SK-N-SH (cell line): ENCODE measurements at regions not wholly inside any gene's neighbourhood (a gene's known extent, or its start where the extent isn't known, plus 50 kb on each side); places are given as distances from the start of the nearest gene placed in this dataset.

Experiments used
- CTCF ChIA-PET: fragments of 300-600, 350-600 bp; formaldehyde crosslinking; extraction: SDS; loops from one replicate; lab custom pipeline; 2021; lab: Yijun Ruan, JAX
- POLR2A ChIA-PET: fragments of 350-600 bp; sonication (Branson Sonifier 250); formaldehyde crosslinking; extraction: SDS; loops from one replicate; lab custom pipeline; 2020; ENCODE audit warnings: antibody characterized with exemption, inconsistent platforms; lab: Yijun Ruan, JAX
- DNase-seq: peaks from one replicate; pipeline ENCODE4 v3.0.0; 2012
- H2AFZ ChIP-seq: fragments of 200-600 bp; sonication (generic); 2 replicates; pipeline ENCODE4 v1.8.1; 2016; ENCODE audit warnings: antibody characterized with exemption, mild to moderate bottlenecking, low read depth
- H3F3A ChIP-seq: fragments of 200-600 bp; sonication (generic); replicated peaks from 2 replicates; pipeline ENCODE3; 2016; ENCODE audit warnings: antibody characterized with exemption, mild to moderate bottlenecking; ENCODE audit not compliant: insufficient read depth
- H3K27ac ChIP-seq, 2 experiments: fragments of 200-500 bp in 1 of 2; fragments of 200-600 bp in 1 of 2; sonication (Bioruptor generic) in 1 of 2; sonication (generic), shearing (Covaris generic) in 1 of 2; 2 replicates each; pipeline versions ENCODE4 v1.5.1 to v1.6.1; 2014 to 2016; ENCODE audit warnings: low read depth in 2 of 2, inconsistent platforms in 1 of 2, low read length in 1 of 2, mild to moderate bottlenecking in 1 of 2, mixed read lengths in 1 of 2
- H3K27me3 ChIP-seq: fragments of 200-600 bp; sonication (generic), shearing (Covaris generic); 2 replicates; pipeline ENCODE4 v1.6.1; 2016; ENCODE audit warnings: mixed run types; ENCODE audit not compliant: insufficient read depth
- H3K36me3 ChIP-seq, 2 experiments: fragments of 200-500 bp in 1 of 2; fragments of 200-600 bp in 1 of 2; sonication (Bioruptor generic) in 1 of 2; sonication (generic) in 1 of 2; replicated peaks in 1 of 2; 2 replicates each; pipeline versions ENCODE3 to v1.5.1; 2014 to 2016; ENCODE audit warnings: low read length in 1 of 2, mild to moderate bottlenecking in 1 of 2; ENCODE audit not compliant: insufficient read depth in 2 of 2, control insufficient read depth in 1 of 2
- H3K4me1 ChIP-seq, 2 experiments: fragments of 200-500 bp in 1 of 2; fragments of 200-600 bp in 1 of 2; sonication (Bioruptor generic) in 1 of 2; sonication (generic), shearing (Covaris generic) in 1 of 2; 2 replicates each; pipeline versions ENCODE4 v1.5.1 to v1.6.1; 2014 to 2016; ENCODE audit warnings: low read depth in 1 of 2, low read length in 1 of 2, mixed run types in 1 of 2; ENCODE audit not compliant: insufficient read depth in 2 of 2, control insufficient read depth in 1 of 2
- H3K4me2 ChIP-seq: fragments of 200-600 bp; sonication (generic), shearing (Covaris generic); 2 replicates; pipeline ENCODE4 v1.6.1; 2017; ENCODE audit warnings: mixed run types
- H3K4me3 ChIP-seq, 2 experiments: fragments of 200-500 bp in 1 of 2; fragments of 200-600 bp in 1 of 2; sonication (Bioruptor generic) in 1 of 2; sonication (generic), shearing (Covaris generic) in 1 of 2; 2 replicates each; pipeline versions ENCODE4 v1.5.1 to v1.8.1; 2014 to 2016; ENCODE audit warnings: low read depth in 2 of 2, inconsistent platforms in 1 of 2, low read length in 1 of 2, mild to moderate bottlenecking in 1 of 2, mixed read lengths in 1 of 2, moderate library complexity in 1 of 2
- H3K79me2 ChIP-seq: fragments of 200-600 bp; sonication (generic); 2 replicates; pipeline ENCODE4 v1.8.1; 2017; ENCODE audit warnings: mild to moderate bottlenecking; ENCODE audit not compliant: insufficient read depth
- H3K9ac ChIP-seq: fragments of 200-600 bp; sonication (generic); 2 replicates; pipeline ENCODE4 v1.6.1; 2017; ENCODE audit warnings: mixed run types
- H3K9me2 ChIP-seq: fragments of 200-600 bp; sonication (generic); 2 replicates; pipeline ENCODE4 v1.6.1; 2017; ENCODE audit warnings: mixed run types
- H3K9me3 ChIP-seq: fragments of 200-600 bp; sonication (generic); 2 replicates; pipeline ENCODE4 v1.6.1; 2017; ENCODE audit warnings: mixed run types, mild to moderate bottlenecking, moderate library complexity
- H4K20me1 ChIP-seq: fragments of 200-600 bp; sonication (generic); 2 replicates; pipeline ENCODE4 v1.6.1; 2017; ENCODE audit warnings: mild to moderate bottlenecking, mixed run types; ENCODE audit not compliant: insufficient read depth
- ELF1 ChIP-seq: IDR thresholded peaks from 2 replicates; pipeline ENCODE4 v1.4.0; 2012
- EP300 ChIP-seq, 2 experiments: IDR thresholded peaks; 2 replicates each; pipeline versions ENCODE4 v1.4.0 to v1.6.1; 2012; ENCODE audit warnings: borderline replicate concordance in 1 of 2, low read depth in 1 of 2, low read length in 1 of 2
- EZH2phosphoT487 ChIP-seq: fragments of 200-600 bp; sonication (generic); IDR thresholded peaks from 2 replicates; pipeline ENCODE4 v1.6.1; 2017; ENCODE audit warnings: low read depth, mixed run types, mild to moderate bottlenecking, antibody characterized with exemption, moderate library complexity, borderline replicate concordance
- GABPA ChIP-seq: IDR thresholded peaks from 2 replicates; pipeline ENCODE4 v1.4.0; 2012; ENCODE audit warnings: low read depth, mild to moderate bottlenecking
- GATA2 ChIP-seq: sonication (generic); formaldehyde crosslinking; IDR thresholded peaks from 2 replicates; pipeline ENCODE4 v1.5.0; 2020; ENCODE audit warnings: mild to moderate bottlenecking, missing genetic modification reagents
- MAX ChIP-seq: IDR thresholded peaks from 2 replicates; pipeline ENCODE4 v1.4.0; 2012; ENCODE audit warnings: low read depth
- RXRA ChIP-seq: IDR thresholded peaks from 2 replicates; pipeline ENCODE4 v1.4.0; 2012; ENCODE audit warnings: low read depth, mild to moderate bottlenecking, borderline replicate concordance
- TCF12 ChIP-seq: IDR thresholded peaks from 2 replicates; pipeline ENCODE4 v1.4.0; 2012
- TEAD4 ChIP-seq: IDR thresholded peaks from 2 replicates; pipeline ENCODE4 v1.4.0; 2012; ENCODE audit warnings: mild to moderate bottlenecking, borderline replicate concordance; ENCODE audit not compliant: insufficient read depth
- YY1 ChIP-seq: IDR thresholded peaks from 2 replicates; pipeline ENCODE4 v1.4.0; 2012; ENCODE audit warnings: low read depth, mild to moderate bottlenecking
- WGBS: methylation state at CpG from one replicate; pipeline ENCODE4 v1.1.6; 2017; ENCODE audit warnings: low lambda C conversion rate; 5-methylcytosine and 5-hydroxymethylcytosine counted together
- TF ChIP-seq, protein P1 (sequence below): IDR thresholded peaks from 2 replicates; pipeline ENCODE4 v1.4.0; 2012; ENCODE audit warnings: low read depth, borderline replicate concordance

- Histone ChIP-seq H3K9me3 (no peaks in the 10 kb centered on the region), H3K4me3 (no peak overlapping the region), H3K4me1 (no peaks in the 10 kb centered on the region; a peak in 1 of 4 replicates), H3K4me2 (no peak overlapping the region), H3K9ac (no peak overlapping the region), H3F3A (no peaks in the 10 kb centered on the region), H4K20me1 (no peaks in the 10 kb centered on the region), H3K27ac (no peak overlapping the region), H3K27me3 (no peaks in the 10 kb centered on the region), H2AFZ (no peak overlapping the region), H3K36me3 (no peaks in the 10 kb centered on the region), H3K9me2 (no peaks in the 10 kb centered on the region), H3K79me2 (no peaks in the 10 kb centered on the region)
- 74% methylated on average over 2 of the region's 2 CpGs for WGBS
- POLR2A ChIA-PET = no interaction called here
- no peak for DNase-seq
- CTCF ChIA-PET = no interaction called here
- TF ChIP-seq, protein P1, sequence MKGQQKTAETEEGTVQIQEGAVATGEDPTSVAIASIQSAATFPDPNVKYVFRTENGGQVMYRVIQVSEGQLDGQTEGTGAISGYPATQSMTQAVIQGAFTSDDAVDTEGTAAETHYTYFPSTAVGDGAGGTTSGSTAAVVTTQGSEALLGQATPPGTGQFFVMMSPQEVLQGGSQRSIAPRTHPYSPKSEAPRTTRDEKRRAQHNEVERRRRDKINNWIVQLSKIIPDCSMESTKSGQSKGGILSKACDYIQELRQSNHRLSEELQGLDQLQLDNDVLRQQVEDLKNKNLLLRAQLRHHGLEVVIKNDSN = no peak
Observed at GRCh38 chr12:71291746-71292145, 133.9 kb upstream of the TSPAN8 start.

DNA sequence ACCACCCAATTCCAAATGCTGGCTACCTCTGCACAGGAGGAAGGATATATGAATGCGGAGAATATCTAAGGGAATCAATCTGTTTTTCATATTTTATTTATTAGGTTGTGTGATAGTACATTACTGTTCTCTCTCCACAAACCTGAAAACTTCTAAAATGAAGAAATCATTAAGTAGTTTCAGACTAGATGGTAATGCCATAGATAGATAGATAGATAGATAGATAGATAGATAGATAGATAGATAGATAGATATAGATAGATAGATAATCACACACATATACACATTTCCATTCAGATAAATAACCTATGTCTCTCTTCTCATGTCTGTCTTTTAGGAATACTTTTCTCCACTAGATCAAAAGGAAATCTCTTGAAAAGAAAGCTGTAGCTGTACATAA, 126.1 kb upstream of the TSPAN8 start:
- no peak for DNase-seq
- CTCF ChIA-PET = no interaction called here
- no peak overlapping the region for H3K4me3 ChIP-seq
- no peaks in the 10 kb centered on the region for H3F3A ChIP-seq
- no peaks in the 10 kb centered on the region for H3K9me3 ChIP-seq
- no peaks in the 10 kb centered on the region for H3K36me3 ChIP-seq
- TF ChIP-seq EP300 (IDR thresholded peaks at IDR 0.05; ENCODE audit: borderline replicate concordance in 1 of 2, low read depth in 1 of 2, low read length in 1 of 2) = no peak
- TF ChIP-seq GABPA = no peak
- no peak for TF ChIP-seq GATA2 (CRISPR knock-in tag)
- no peak for TF ChIP-seq EZH2phosphoT487
- TF ChIP-seq TEAD4 = no peak
- TF ChIP-seq TCF12 = no peak
- TF ChIP-seq YY1 = no peak
- no peak for TF ChIP-seq RXRA
- no peak for TF ChIP-seq ELF1
- TF ChIP-seq MAX = no peak
- TF ChIP-seq, all 33 proteins: peak for 0
- Histone ChIP-seq H3K4me1 (no peaks in the 10 kb centered on the region), H4K20me1 (no peaks in the 10 kb centered on the region), H3K27me3 (no peaks in the 10 kb centered on the region), H3K4me2 (no peak overlapping the region), H3K9ac (no peak overlapping the region), H2AFZ (no peak overlapping the region), H3K79me2 (no peaks in the 10 kb centered on the region), H3K9me2 (no peaks in the 10 kb centered on the region), H3K27ac (no peak overlapping the region)
- POLR2A ChIA-PET = no interaction called here
- WGBS = 86% methylated on average over 1 of the region's 1 CpG

DNA sequence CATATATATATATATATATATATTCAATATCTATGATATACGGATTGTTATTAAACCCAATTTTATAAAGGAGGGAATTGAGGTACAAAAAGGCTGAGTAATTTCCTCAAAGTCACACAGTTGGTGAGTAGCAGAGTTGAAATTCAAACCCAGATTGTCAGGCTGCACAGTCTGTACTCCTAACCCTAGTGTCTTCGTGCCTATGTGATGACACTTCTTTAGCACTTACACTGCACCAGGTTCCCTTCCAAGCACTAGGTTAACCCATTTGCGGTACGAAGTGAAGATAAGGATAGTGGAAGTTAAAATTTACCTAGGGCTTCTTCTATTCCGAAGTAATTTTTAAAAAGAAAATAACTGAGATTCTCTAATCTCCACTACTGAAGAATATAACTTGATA, 125.1 kb upstream of the TSPAN8 start:
- Histone ChIP-seq H3K4me2 (no peak overlapping the region), H2AFZ (no peak overlapping the region), H3K9ac (no peak overlapping the region), H4K20me1 (no peaks in the 10 kb centered on the region), H3K9me2 (no peaks in the 10 kb centered on the region), H3F3A (no peaks in the 10 kb centered on the region), H3K27me3 (no peaks in the 10 kb centered on the region), H3K27ac (no peak overlapping the region), H3K4me1 (no peaks in the 10 kb centered on the region), H3K4me3 (no peak overlapping the region), H3K79me2 (no peaks in the 10 kb centered on the region), H3K36me3 (no peaks in the 10 kb centered on the region), H3K9me3 (no peaks in the 10 kb centered on the region)
- ChIA-PET CTCF (no interaction called here), POLR2A (no interaction called here)
- WGBS = 52% methylated on average over 5 of the region's 5 CpGs
- DNase-seq = no peak
- no peak for TF ChIP-seq EZH2phosphoT487
